B cell (primary cell): ENCODE measurements at regions not wholly inside any gene's neighbourhood (a gene's known extent, or its start where the extent isn't known, plus 50 kb on each side); places are given as distances from the start of the nearest gene placed in this dataset.

Source experiments
- ATAC-seq: fragments of 200-7000 bp; cut with Tn5 transposase; one replicate; pipeline ENCODE4 v1.10.0; 2021; ENCODE audit warnings: low read depth, mild to moderate bottlenecking, moderate number of reproducible peaks, moderate library complexity
- CTCF ChIA-PET: fragments of 350-600 bp; sonication (Branson Sonifier 250); formaldehyde crosslinking; loops from one replicate; lab custom pipeline; 2021; ENCODE audit warnings: antibody characterized with exemption, inconsistent platforms; lab: Charles Lee
- POLR2A ChIA-PET: fragments of 350-600 bp; sonication (Branson Sonifier 250); formaldehyde crosslinking; loops from one replicate; lab custom pipeline; 2021; ENCODE audit warnings: antibody characterized with exemption; lab: Charles Lee
- DNase-seq: peaks from one replicate; pipeline ENCODE4 v3.0.0; 2013
- H2AFZ ChIP-seq: 2 replicates; pipeline ENCODE4 v1.6.1; 2012; ENCODE audit warnings: mild to moderate bottlenecking, low read depth, low read length; ENCODE audit not compliant: insufficient read depth, poor library complexity, severe bottlenecking
- H3K27ac ChIP-seq, 2 donors: 1 replicate in 1 of 2; 2 replicates in 1 of 2; pipeline ENCODE4 v1.5.1; 2012 to 2013; ENCODE audit warnings: low read length in 2 of 2, mild to moderate bottlenecking in 2 of 2, moderate library complexity in 1 of 2
- H3K27me3 ChIP-seq, 4 experiments: fragments of 200-600 bp in 1 of 4; sonication (generic) in 1 of 4; replicated peaks in 1 of 4; 1 replicate in 2 of 4; 2 replicates in 2 of 4; pipeline versions ENCODE4 v1.6.1 to v1.7.0; 2013 to 2016; ENCODE audit warnings: low read length in 3 of 4, mild to moderate bottlenecking in 2 of 4, mixed read lengths in 1 of 4, moderate library complexity in 1 of 4; ENCODE audit not compliant: insufficient read depth in 4 of 4, control insufficient read depth in 3 of 4; ENCODE audit errors: control extremely low read depth in 1 of 4
- H3K36me3 ChIP-seq, 2 experiments: replicated peaks in 1 of 2; 1 replicate in 1 of 2; 2 replicates in 1 of 2; pipeline versions ENCODE4 v1.6.1 to v1.7.1; 2013; ENCODE audit warnings: low read length in 1 of 2; ENCODE audit not compliant: insufficient read depth in 2 of 2, control insufficient read depth in 1 of 2; ENCODE audit errors: control extremely low read depth in 1 of 2, extremely low read depth in 1 of 2
- H3K4me1 ChIP-seq, 2 donors: fragments of 200-600 bp in 1 of 2; sonication (generic) in 1 of 2; 1 replicate in 1 of 2; 2 replicates in 1 of 2; pipeline versions ENCODE4 v1.5.1 to v1.6.1; 2013 to 2017; ENCODE audit warnings: low read length in 2 of 2; ENCODE audit not compliant: control insufficient read depth in 2 of 2, insufficient read depth in 2 of 2
- H3K4me2 ChIP-seq: replicated peaks from 2 replicates; pipeline ENCODE3; 2012; ENCODE audit warnings: mild to moderate bottlenecking, low read depth, low read length; ENCODE audit not compliant: poor library complexity, severe bottlenecking
- H3K4me3 ChIP-seq, 5 experiments: fragments of 200-600 bp in 1 of 5; sonication (generic) in 1 of 5; 1 replicate in 3 of 5; 2 replicates in 2 of 5; pipeline versions ENCODE4 v1.5.1 to v1.7.0; 2011 to 2016; ENCODE audit warnings: low read length in 4 of 5, mild to moderate bottlenecking in 4 of 5, low read depth in 2 of 5, control low read depth in 1 of 5, moderate library complexity in 1 of 5; ENCODE audit not compliant: insufficient read depth in 1 of 5; ENCODE audit errors: control extremely low read depth in 1 of 5, extremely low read depth in 1 of 5
- H3K79me2 ChIP-seq: fragments of 200-600 bp; sonication (generic); one replicate; pipeline ENCODE4 v1.6.0; 2016; ENCODE audit warnings: low read length; ENCODE audit not compliant: control insufficient read depth, insufficient read depth
- H3K9ac ChIP-seq: fragments of 200-600 bp; sonication (generic); 2 replicates; pipeline ENCODE4 v1.6.1; 2017; ENCODE audit warnings: mild to moderate bottlenecking, low read length, moderate library complexity
- H3K9me3 ChIP-seq, 3 donors: one replicate each; pipeline versions ENCODE4 v1.6.1 to v1.7.1; 2013; ENCODE audit warnings: low read length in 2 of 3; ENCODE audit not compliant: control insufficient read depth in 2 of 3, insufficient read depth in 1 of 3; ENCODE audit errors: control extremely low read depth in 1 of 3
- H4K20me1 ChIP-seq: 2 replicates; pipeline ENCODE4 v1.6.0; 2012; ENCODE audit warnings: mild to moderate bottlenecking, low read length; ENCODE audit not compliant: insufficient read depth, control insufficient read depth, poor library complexity, severe bottlenecking
- H3K27ac Mint-ChIP-seq: one replicate; pipeline ENCODE4 v1.8.0; 2021; ENCODE audit warnings: mixed read lengths
- H3K27me3 Mint-ChIP-seq: one replicate; pipeline ENCODE4 v1.8.0; 2021; ENCODE audit warnings: mixed read lengths
- H3K4me1 Mint-ChIP-seq: one replicate; pipeline ENCODE4 v1.8.0; 2021; ENCODE audit warnings: mixed read lengths
- H3K4me3 Mint-ChIP-seq: one replicate; pipeline ENCODE4 v1.8.0; 2021; ENCODE audit warnings: mixed read lengths
- H3K9me3 Mint-ChIP-seq: one replicate; pipeline ENCODE4 v1.8.0; 2022; ENCODE audit warnings: mixed read lengths; ENCODE audit not compliant: insufficient read depth
- CTCF ChIP-seq: fragments of 200-600 bp; IDR thresholded peaks from one replicate; pipeline ENCODE4 v1.8.0; 2022; ENCODE audit warnings: antibody characterized with exemption, mild to moderate bottlenecking
- EZH2 ChIP-seq: IDR thresholded peaks from 2 replicates; pipeline ENCODE4 v1.6.1; 2012; ENCODE audit warnings: borderline replicate concordance, low read depth, mild to moderate bottlenecking, moderate library complexity, low read length; ENCODE audit not compliant: insufficient read depth, poor library complexity, severe bottlenecking
- WGBS: methylation state at CpG from one replicate; pipeline ENCODE4 v1.1.5; 2013; ENCODE audit warnings: missing lambda C conversion rate; ENCODE audit not compliant: insufficient coverage; 5-methylcytosine and 5-hydroxymethylcytosine counted together
- intact Hi-C: fragments of 100-400 bp; cut with micrococcal nuclease; formaldehyde crosslinking; loops from one replicate; pipeline ENCODE4 v1.10.0; 2022

- H3K36me3 ChIP-seq: no peaks in the 10 kb centered on the region
- no peak overlapping the region for H3K27ac ChIP-seq
- DNase-seq (no peak), ATAC-seq (no peak)
- H3K9me3 Mint-ChIP-seq: no peaks in the 10 kb centered on the region
- no peaks in the 10 kb centered on the region for H4K20me1 ChIP-seq
- 90% methylated on average over 46 of the region's 52 CpGs for WGBS
- H2AFZ ChIP-seq: no peak overlapping the region
- no peaks in the 10 kb centered on the region for H3K27me3 ChIP-seq
- no peak overlapping the region for H3K4me3 ChIP-seq
- intact Hi-C loops: no loop called here
- H3K4me2 ChIP-seq: no peak overlapping the region
- TF ChIP-seq EZH2 (no peak), CTCF (no peak)
- no peaks in the 10 kb centered on the region for H3K27me3 Mint-ChIP-seq
- ChIA-PET CTCF (no interaction called here), POLR2A (no interaction called here)
- H3K4me3 Mint-ChIP-seq: no peak overlapping the region
- no peaks in the 10 kb centered on the region for H3K4me1 Mint-ChIP-seq
- no peaks in the 10 kb centered on the region for H3K79me2 ChIP-seq
- no peaks in the 10 kb centered on the region for H3K4me1 ChIP-seq
- no peak overlapping the region for H3K9ac ChIP-seq
- H3K27ac Mint-ChIP-seq: no peak overlapping the region
- peaks cover 0 to 98% (median 0%) of the 10 kb centered on the region in 3 donors for H3K9me3 ChIP-seq
These were observed 160.8 kb upstream of the ALG10B start for GRCh38 chr12:38155526-38156496.
